ENCODE measurements at regions not wholly inside any gene's neighbourhood (a gene's known extent, or its start where the extent isn't known, plus 50 kb on each side); places are given as distances from the start of the nearest gene placed in this dataset.

- H4K20me1 ChIP-seq (ENCODE audit: control insufficient read depth, extremely low read depth, insufficient read depth, low read length), result no peaks in the 10 kb centered on the region
- no peaks in the 10 kb centered on the region for H3K36me3 ChIP-seq (ENCODE audit: control insufficient read depth in 2 of 2, extremely low read depth in 1 of 2, insufficient read depth in 2 of 2, low read length in 2 of 2)
- dilution Hi-C loops (cut with MboI; ENCODE audit: extremely low pct_ligation_motif_present, low sequenced_read_pairs), result no loop called here
- H3K9me3 ChIP-seq (ENCODE audit: control insufficient read depth, low read depth, low read length), result no peaks in the 10 kb centered on the region
- H3K79me2 ChIP-seq (ENCODE audit: control insufficient read depth, insufficient read depth, low read length), result no peaks in the 10 kb centered on the region
- no peak overlapping the region for H3K4me2 ChIP-seq (ENCODE audit: control insufficient read depth, extremely low read depth, insufficient read depth, low read depth, low read length)
- no peak overlapping the region for H3K4me3 ChIP-seq (ENCODE audit: control insufficient read depth in 2 of 3, extremely low read depth in 1 of 3, insufficient read depth in 2 of 3, low read depth in 1 of 3, low read length in 3 of 3)
- H3K9me1 ChIP-seq (ENCODE audit: control insufficient read depth, extremely low read depth, insufficient read depth, low read length), result no peaks in the 10 kb centered on the region
- H3K27me3 ChIP-seq (ENCODE audit: control insufficient read depth, extremely low read depth, insufficient read depth, low read length), result no peaks in the 10 kb centered on the region
- H3K9ac ChIP-seq (ENCODE audit: control insufficient read depth, extremely low read depth, insufficient read depth, low read length), result no peak overlapping the region
- H3K4me1 ChIP-seq (ENCODE audit: control insufficient read depth, extremely low read depth, insufficient read depth, low read length), result no peaks in the 10 kb centered on the region
- TF ChIP-seq EZH2 (IDR thresholded peaks at IDR 0.05; ENCODE audit: low read length), result no peak
- DNase-seq (ENCODE audit: low read depth, low spot score) (no peak), FAIRE-seq (no peak)
- no peak overlapping the region for H2AFZ ChIP-seq (ENCODE audit: control insufficient read depth, low read length)
- no peak overlapping the region for H3K27ac ChIP-seq (ENCODE audit: control insufficient read depth, insufficient read depth, low read length)
These were observed 905.6 kb downstream of the TMEM182 start for GRCh38 chr2:103667335-103667884.

GRCh38 chr2:103669531-103669930 lies 907.7 kb downstream of the TMEM182 start:
- no peak overlapping the region for H2AFZ ChIP-seq (ENCODE audit: control insufficient read depth, low read length)
- dilution Hi-C loops (cut with MboI; ENCODE audit: extremely low pct_ligation_motif_present, low sequenced_read_pairs), result no loop called here
- no peak overlapping the region for H3K27ac ChIP-seq (ENCODE audit: control insufficient read depth, insufficient read depth, low read length)
- no peaks in the 10 kb centered on the region for H3K9me1 ChIP-seq (ENCODE audit: control insufficient read depth, extremely low read depth, insufficient read depth, low read length)
- H3K9ac ChIP-seq (ENCODE audit: control insufficient read depth, extremely low read depth, insufficient read depth, low read length), result no peak overlapping the region
- no peak overlapping the region for H3K4me3 ChIP-seq (ENCODE audit: control insufficient read depth in 2 of 3, extremely low read depth in 1 of 3, insufficient read depth in 2 of 3, low read depth in 1 of 3, low read length in 3 of 3)
- H3K27me3 ChIP-seq (ENCODE audit: control insufficient read depth, extremely low read depth, insufficient read depth, low read length), result no peaks in the 10 kb centered on the region
- no peaks in the 10 kb centered on the region for H3K36me3 ChIP-seq (ENCODE audit: control insufficient read depth in 2 of 2, extremely low read depth in 1 of 2, insufficient read depth in 2 of 2, low read length in 2 of 2)
- no peaks in the 10 kb centered on the region for H4K20me1 ChIP-seq (ENCODE audit: control insufficient read depth, extremely low read depth, insufficient read depth, low read length)
- H3K4me2 ChIP-seq (ENCODE audit: control insufficient read depth, extremely low read depth, insufficient read depth, low read depth, low read length), result no peak overlapping the region
- H3K79me2 ChIP-seq (ENCODE audit: control insufficient read depth, insufficient read depth, low read length), result no peaks in the 10 kb centered on the region
- TF ChIP-seq EZH2 (IDR thresholded peaks at IDR 0.05; ENCODE audit: low read length), result no peak
- TF ChIP-seq CTCF (optimal IDR thresholded peaks at IDR 0.05 in 1 of 3, IDR thresholded peaks at IDR 0.05 in 1 of 3, conservative IDR thresholded peaks at IDR 0.05 in 1 of 3; ENCODE audit: extremely low read depth in 1 of 3, insufficient read depth in 2 of 3, low read length in 3 of 3), result no peak
- FAIRE-seq (no peak), DNase-seq (ENCODE audit: low read depth, low spot score) (no peak)
- no peaks in the 10 kb centered on the region for H3K4me1 ChIP-seq (ENCODE audit: control insufficient read depth, extremely low read depth, insufficient read depth, low read length)
- H3K9me3 ChIP-seq (ENCODE audit: control insufficient read depth, low read depth, low read length), result no peaks in the 10 kb centered on the region

Small RNAs in the stretch of these regions (small RNA-seq; reads per million reads assigned to genes)
- gene AC010881.1 (ENCODE audit: insufficient read length in 3 of 3, low read depth in 3 of 3, low replicate concordance in 1 of 3) (0 reads per million in 3 experiments), gene AC018880.2 (ENCODE audit: insufficient read length in 3 of 3, low read depth in 3 of 3, low replicate concordance in 1 of 3) (0 reads per million in 3 experiments)
